ENCODE measurements at regions not wholly inside any gene's neighbourhood (a gene's known extent, or its start where the extent isn't known, plus 50 kb on each side); places are given as distances from the start of the nearest gene placed in this dataset.

- DNase-seq (ENCODE audit: low spot score) = no peak
- BruUV-seq (replicated peaks) = no TSS peak
- no peaks in the 10 kb centered on the region for H3K27me3 ChIP-seq (replicated peaks; ENCODE audit: insufficient read depth, low read depth, low read length, poor library complexity)
- H3K27ac ChIP-seq (ENCODE audit: low read depth, low read length, poor library complexity, severe bottlenecking) = no peak overlapping the region
- intact Hi-C loops (cut with micrococcal nuclease; ENCODE audit: unreplicated experiment) = no loop called here
- ChIA-PET POLR2A (ENCODE audit: low non-redundant PET) (no interaction called here), CTCF (no interaction called here)
- TF ChIP-seq EZH2 (IDR thresholded peaks at IDR 0.05; ENCODE audit: borderline replicate concordance, low read depth, low read length, poor library complexity, severe bottlenecking) (no peak), CTCF (conservative IDR thresholded peaks at IDR 0.05; ENCODE audit: low read depth, low read length) (no peak)
- no peaks in the 10 kb centered on the region for H3K4me1 ChIP-seq (ENCODE audit: insufficient read depth, low read length, poor library complexity, severe bottlenecking)
- H3K4me3 ChIP-seq (ENCODE audit: low read depth, low read length, poor library complexity, severe bottlenecking) = no peak overlapping the region
- peaks cover 5% of the 10 kb centered on the region for H3K9me3 ChIP-seq (ENCODE audit: low read depth, low read length, poor library complexity, severe bottlenecking)
- H3K36me3 ChIP-seq (ENCODE audit: insufficient read depth, low read length, poor library complexity, severe bottlenecking) = no peaks in the 10 kb centered on the region
These were observed 162.6 kb downstream of the MTERF1 start for GRCh38 chr7:91717681-91718470.

- Histone ChIP-seq H3K4me3 (ENCODE audit: low read depth, low read length, poor library complexity, severe bottlenecking) (no peak overlapping the region), H3K9me3 (ENCODE audit: low read depth, low read length, poor library complexity, severe bottlenecking) (peaks cover 5% of the 10 kb centered on the region), H3K27ac (ENCODE audit: low read depth, low read length, poor library complexity, severe bottlenecking) (no peak overlapping the region), H3K36me3 (ENCODE audit: insufficient read depth, low read length, poor library complexity, severe bottlenecking) (no peaks in the 10 kb centered on the region), H3K4me1 (ENCODE audit: insufficient read depth, low read length, poor library complexity, severe bottlenecking) (no peaks in the 10 kb centered on the region), H3K27me3 (replicated peaks; ENCODE audit: insufficient read depth, low read depth, low read length, poor library complexity) (no peaks in the 10 kb centered on the region)
- POLR2A ChIA-PET (ENCODE audit: low non-redundant PET) = interaction anchor here (0.6 kb wide), 1 partner anchor 1141 kb away, joined by 4 read pairs; no protein-coding TSS in a partner anchor
- CTCF ChIA-PET = no interaction called here
- DNase-seq (ENCODE audit: low spot score) = no peak
- TF ChIP-seq EZH2 (IDR thresholded peaks at IDR 0.05; ENCODE audit: borderline replicate concordance, low read depth, low read length, poor library complexity, severe bottlenecking) = no peak
- TF ChIP-seq CTCF (conservative IDR thresholded peaks at IDR 0.05; ENCODE audit: low read depth, low read length) = no peak
- intact Hi-C loops (cut with micrococcal nuclease; ENCODE audit: unreplicated experiment) = no loop called here
- BruUV-seq (replicated peaks) = no TSS peak
These were observed 161.5 kb downstream of the MTERF1 start for GRCh38 chr7:91719008-91719407.

- intact Hi-C loops (cut with micrococcal nuclease; ENCODE audit: unreplicated experiment) = no loop called here
- POLR2A ChIA-PET (ENCODE audit: low non-redundant PET) = no interaction called here
- Histone ChIP-seq H3K36me3 (ENCODE audit: insufficient read depth, low read length, poor library complexity, severe bottlenecking) (no peaks in the 10 kb centered on the region), H3K4me3 (ENCODE audit: low read depth, low read length, poor library complexity, severe bottlenecking) (no peak overlapping the region), H3K27ac (ENCODE audit: low read depth, low read length, poor library complexity, severe bottlenecking) (no peak overlapping the region), H3K27me3 (replicated peaks; ENCODE audit: insufficient read depth, low read depth, low read length, poor library complexity) (no peaks in the 10 kb centered on the region), H3K9me3 (ENCODE audit: low read depth, low read length, poor library complexity, severe bottlenecking) (peaks cover 5% of the 10 kb centered on the region), H3K4me1 (ENCODE audit: insufficient read depth, low read length, poor library complexity, severe bottlenecking) (no peaks in the 10 kb centered on the region)
- TF ChIP-seq CTCF (conservative IDR thresholded peaks at IDR 0.05; ENCODE audit: low read depth, low read length) (no peak), EZH2 (IDR thresholded peaks at IDR 0.05; ENCODE audit: borderline replicate concordance, low read depth, low read length, poor library complexity, severe bottlenecking) (no peak)
- BruUV-seq (replicated peaks) = no TSS peak
- CTCF ChIA-PET = no interaction called here
- no peak for DNase-seq (ENCODE audit: low spot score)
These were observed 160.1 kb downstream of the MTERF1 start for GRCh38 chr7:91720260-91720937.

Data from A673 (cell line).